Caco-2 (cell line): ENCODE measurements at regions not wholly inside any gene's neighbourhood (a gene's known extent, or its start where the extent isn't known, plus 50 kb on each side); places are given as distances from the start of the nearest gene placed in this dataset.

Experiments used
- BruUV-seq: library from RNA; stranded (reverse); fragments of 400-500 nt; replicated peaks from 2 replicates; lab custom pipeline; 2021; lab: Mats Ljungman, UMichigan
- CTCF ChIA-PET: fragments of 300-600 bp; sonication (Branson Sonifier 250); formaldehyde crosslinking; loops from one replicate; lab custom pipeline; 2022; ENCODE audit warnings: antibody characterized with exemption; lab: Charles Lee
- POLR2A ChIA-PET: fragments of 300-600 bp; sonication (Branson Sonifier 250); formaldehyde crosslinking; loops from one replicate; lab custom pipeline; 2022; ENCODE audit warnings: antibody characterized with exemption; lab: Charles Lee
- DNase-seq, 2 experiments: peaks; one replicate each; pipeline versions ENCODE4 v3.0.0 to v3.0.0-alpha.2; 2020 to 2022
- H3K27me3 ChIP-seq: replicated peaks from 2 replicates; pipeline ENCODE4 v1.6.0; 2011; ENCODE audit warnings: low read length; ENCODE audit not compliant: control insufficient read depth, insufficient read depth
- H3K36me3 ChIP-seq: 2 replicates; pipeline ENCODE4 v1.5.1; 2011; ENCODE audit warnings: low read length; ENCODE audit not compliant: control insufficient read depth, insufficient read depth
- H3K4me1 ChIP-seq: fragments of 250-450 bp; sonication (Bioruptor Pico); 2 replicates; pipeline ENCODE4 v1.5.1; 2020; ENCODE audit warnings: mild to moderate bottlenecking
- H3K4me3 ChIP-seq: 2 replicates; pipeline ENCODE4 v1.5.1; 2011; ENCODE audit warnings: low read depth, mild to moderate bottlenecking, control low read depth, low read length
- H3K9me3 ChIP-seq: fragments of 250-450 bp; sonication (Bioruptor Pico); 2 replicates; pipeline ENCODE4 v1.5.1; 2020; ENCODE audit warnings: mild to moderate bottlenecking, moderate library complexity
- H3K27ac Mint-ChIP-seq: one replicate; pipeline ENCODE4 v1.8.0; 2022; ENCODE audit warnings: mixed read lengths; ENCODE audit not compliant: unreplicated experiment
- H3K27me3 Mint-ChIP-seq: one replicate; pipeline ENCODE4 v1.8.0; 2022; ENCODE audit warnings: mixed read lengths; ENCODE audit not compliant: insufficient read depth, unreplicated experiment
- H3K36me3 Mint-ChIP-seq: one replicate; pipeline ENCODE4 v1.8.0; 2022; ENCODE audit warnings: mild to moderate bottlenecking, mixed read lengths; ENCODE audit not compliant: insufficient read depth, unreplicated experiment
- H3K4me1 Mint-ChIP-seq: one replicate; pipeline ENCODE4 v1.8.0; 2022; ENCODE audit warnings: low read depth, mixed read lengths; ENCODE audit not compliant: unreplicated experiment
- H3K4me3 Mint-ChIP-seq: one replicate; pipeline ENCODE4 v1.8.0; 2022; ENCODE audit warnings: mild to moderate bottlenecking, moderate library complexity, mixed read lengths; ENCODE audit not compliant: unreplicated experiment
- H3K9me3 Mint-ChIP-seq: one replicate; pipeline ENCODE4 v1.8.0; 2022; ENCODE audit warnings: mixed read lengths; ENCODE audit not compliant: unreplicated experiment
- intact Hi-C: fragments of 100-400 bp; cut with micrococcal nuclease; formaldehyde crosslinking; loops from one replicate; pipeline ENCODE4 v1.10.0; 2022; ENCODE audit not compliant: unreplicated experiment
- TF ChIP-seq, protein P1 (sequence below), 2 experiments: fragments of 200-600 bp in 1 of 2; IDR thresholded peaks; 1 replicate in 1 of 2; 2 replicates in 1 of 2; pipeline versions ENCODE4 v1.5.1 to v1.8.0; 2011 to 2022; ENCODE audit warnings: antibody characterized with exemption in 1 of 2, control low read depth in 1 of 2, inconsistent platforms in 1 of 2, low read depth in 1 of 2, low read length in 1 of 2, mild to moderate bottlenecking in 1 of 2, moderate library complexity in 1 of 2; ENCODE audit not compliant: insufficient read depth in 1 of 2, severe bottlenecking in 1 of 2, unreplicated experiment in 1 of 2

DNA sequence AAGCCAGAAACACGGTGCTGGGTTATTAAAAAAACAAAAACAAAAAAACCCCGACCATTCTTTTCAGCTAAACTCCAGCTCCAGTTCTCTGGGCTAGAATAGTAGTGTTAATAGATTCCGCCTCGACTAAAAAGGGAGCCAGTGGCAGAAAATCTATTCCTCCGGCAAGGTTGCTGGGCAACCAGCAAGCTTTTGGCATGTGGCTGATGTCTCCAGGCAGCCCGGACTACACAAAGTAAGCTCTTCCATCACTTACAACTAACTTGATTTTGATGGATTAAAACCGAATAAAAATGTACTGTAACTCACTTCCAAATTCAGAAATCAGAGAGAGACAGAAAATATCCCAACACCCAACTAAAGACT lies 126.4 kb upstream of the FOXN3 start:
- Histone ChIP-seq H3K4me1 (peaks cover 8% of the 10 kb centered on the region), H3K9me3 (no peaks in the 10 kb centered on the region), H3K27me3 (no peaks in the 10 kb centered on the region), H3K4me3 (no peak overlapping the region), H3K36me3 (no peaks in the 10 kb centered on the region)
- BruUV-seq, result no TSS peak
- CTCF ChIA-PET, result no interaction called here
- H3K4me3 Mint-ChIP-seq, result no peak overlapping the region
- no peaks in the 10 kb centered on the region for H3K9me3 Mint-ChIP-seq
- H3K27ac Mint-ChIP-seq, result no peak overlapping the region
- intact Hi-C loops, result no loop called here
- POLR2A ChIA-PET, result no interaction called here
- no peak for DNase-seq
- TF ChIP-seq, protein P1, sequence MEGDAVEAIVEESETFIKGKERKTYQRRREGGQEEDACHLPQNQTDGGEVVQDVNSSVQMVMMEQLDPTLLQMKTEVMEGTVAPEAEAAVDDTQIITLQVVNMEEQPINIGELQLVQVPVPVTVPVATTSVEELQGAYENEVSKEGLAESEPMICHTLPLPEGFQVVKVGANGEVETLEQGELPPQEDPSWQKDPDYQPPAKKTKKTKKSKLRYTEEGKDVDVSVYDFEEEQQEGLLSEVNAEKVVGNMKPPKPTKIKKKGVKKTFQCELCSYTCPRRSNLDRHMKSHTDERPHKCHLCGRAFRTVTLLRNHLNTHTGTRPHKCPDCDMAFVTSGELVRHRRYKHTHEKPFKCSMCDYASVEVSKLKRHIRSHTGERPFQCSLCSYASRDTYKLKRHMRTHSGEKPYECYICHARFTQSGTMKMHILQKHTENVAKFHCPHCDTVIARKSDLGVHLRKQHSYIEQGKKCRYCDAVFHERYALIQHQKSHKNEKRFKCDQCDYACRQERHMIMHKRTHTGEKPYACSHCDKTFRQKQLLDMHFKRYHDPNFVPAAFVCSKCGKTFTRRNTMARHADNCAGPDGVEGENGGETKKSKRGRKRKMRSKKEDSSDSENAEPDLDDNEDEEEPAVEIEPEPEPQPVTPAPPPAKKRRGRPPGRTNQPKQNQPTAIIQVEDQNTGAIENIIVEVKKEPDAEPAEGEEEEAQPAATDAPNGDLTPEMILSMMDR (IDR thresholded peaks at IDR 0.05; ENCODE audit: insufficient read depth in 1 of 2, low read depth in 1 of 2, low read length in 1 of 2, severe bottlenecking in 1 of 2, unreplicated experiment in 1 of 2), result no peak
- H3K4me1 Mint-ChIP-seq, result peaks cover 7% of the 10 kb centered on the region
- no peaks in the 10 kb centered on the region for H3K36me3 Mint-ChIP-seq
- no peaks in the 10 kb centered on the region for H3K27me3 Mint-ChIP-seq

DNA sequence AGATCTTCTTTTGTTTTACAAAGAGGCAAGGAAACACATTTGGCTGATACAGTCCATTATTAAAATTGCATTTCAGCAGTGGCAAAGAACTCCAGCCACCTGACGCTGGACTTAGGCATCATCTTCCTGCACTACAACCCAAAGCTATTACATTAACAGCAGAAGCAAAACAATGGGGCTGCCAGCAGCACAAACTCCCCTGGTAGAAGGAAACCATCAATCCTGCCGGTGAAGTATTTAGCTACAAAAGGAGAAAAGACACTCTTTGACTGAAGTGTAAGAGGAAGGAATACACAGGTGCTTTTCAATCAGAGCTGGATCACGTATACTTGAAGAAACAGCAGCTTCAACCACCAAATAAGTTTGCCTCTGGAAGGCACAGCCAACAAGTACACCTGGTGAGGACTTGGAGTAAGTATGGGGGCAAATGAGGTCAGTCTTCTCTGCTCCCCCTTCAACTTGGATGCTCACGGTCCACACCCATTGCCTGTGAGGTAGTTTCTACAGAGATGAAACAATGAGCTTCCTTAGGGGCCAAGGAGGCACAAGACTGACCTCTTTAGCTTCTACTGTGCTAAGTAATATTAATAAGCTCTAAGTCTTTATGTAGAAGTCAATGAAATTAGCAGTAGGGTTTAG lies 125.9 kb upstream of the FOXN3 start:
- H3K9me3 ChIP-seq, result no peaks in the 10 kb centered on the region
- no peaks in the 10 kb centered on the region for H3K27me3 ChIP-seq
- peaks cover 8% of the 10 kb centered on the region for H3K4me1 ChIP-seq
- H3K4me3 ChIP-seq, result no peak overlapping the region
- no peaks in the 10 kb centered on the region for H3K27me3 Mint-ChIP-seq
- H3K4me1 Mint-ChIP-seq, result peaks cover 7% of the 10 kb centered on the region
- no peaks in the 10 kb centered on the region for H3K36me3 Mint-ChIP-seq
- TF ChIP-seq, protein P1 (IDR thresholded peaks at IDR 0.05; ENCODE audit: insufficient read depth in 1 of 2, low read depth in 1 of 2, low read length in 1 of 2, severe bottlenecking in 1 of 2, unreplicated experiment in 1 of 2), result no peak
- no peaks in the 10 kb centered on the region for H3K9me3 Mint-ChIP-seq
- CTCF ChIA-PET, result no interaction called here
- DNase-seq, result no peak
- no peak overlapping the region for H3K4me3 Mint-ChIP-seq
- no peak overlapping the region for H3K27ac Mint-ChIP-seq
- intact Hi-C loops, result no loop called here
- no peaks in the 10 kb centered on the region for H3K36me3 ChIP-seq
- POLR2A ChIA-PET, result no interaction called here
- BruUV-seq, result no TSS peak

DNA sequence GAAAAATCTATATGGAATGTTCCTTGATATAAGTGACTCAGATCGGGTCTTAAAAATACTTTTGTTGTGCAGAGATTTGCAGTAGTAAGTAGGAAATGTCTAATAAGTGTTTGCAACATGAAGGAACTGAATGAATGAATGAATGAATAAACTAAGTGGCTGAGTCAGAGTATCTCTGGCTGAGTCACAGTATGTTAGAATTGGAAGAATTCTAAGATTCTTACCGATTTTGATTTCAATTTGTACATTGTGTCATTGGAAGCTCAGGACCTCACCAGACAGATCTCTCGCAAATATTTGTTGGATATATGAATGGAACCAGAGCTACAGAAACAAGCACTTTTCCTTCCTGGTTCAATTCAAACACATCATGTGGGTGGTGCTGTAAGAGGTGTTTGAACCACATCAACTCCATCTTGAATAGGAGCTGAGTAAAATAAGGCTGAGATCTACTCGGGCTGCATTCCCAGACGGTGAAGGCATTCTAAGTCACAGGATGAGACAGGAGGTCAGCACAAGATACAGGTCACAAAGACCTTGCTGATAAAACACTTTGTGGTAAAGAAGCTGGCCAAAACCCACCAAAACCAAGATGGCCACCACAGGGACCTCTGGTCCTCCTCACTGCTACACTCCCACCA lies 123.9 kb upstream of the FOXN3 start:
- no peak for DNase-seq
- H3K4me3 Mint-ChIP-seq, result no peak overlapping the region
- intact Hi-C loops, result no loop called here

More for the DNA sequence above, 123.9 kb upstream of the FOXN3 start:
- H3K27me3 Mint-ChIP-seq, result no peaks in the 10 kb centered on the region
- ChIA-PET CTCF (no interaction called here), POLR2A (no interaction called here)
- Histone ChIP-seq H3K27me3 (no peaks in the 10 kb centered on the region; the same call in 1 of the 2 replicates), H3K4me3 (no peak overlapping the region), H3K36me3 (no peaks in the 10 kb centered on the region), H3K9me3 (no peaks in the 10 kb centered on the region), H3K4me1 (peaks cover 8% of the 10 kb centered on the region)
- BruUV-seq, result no TSS peak
- TF ChIP-seq, protein P1 (IDR thresholded peaks at IDR 0.05; ENCODE audit: insufficient read depth in 1 of 2, low read depth in 1 of 2, low read length in 1 of 2, severe bottlenecking in 1 of 2, unreplicated experiment in 1 of 2), result no peak
- no peak overlapping the region for H3K27ac Mint-ChIP-seq
- H3K9me3 Mint-ChIP-seq, result no peaks in the 10 kb centered on the region
- H3K4me1 Mint-ChIP-seq, result peaks cover 7% of the 10 kb centered on the region
- H3K36me3 Mint-ChIP-seq, result no peaks in the 10 kb centered on the region
